GM21825 (cell line): ENCODE measurements at regions not wholly inside any gene's neighbourhood (a gene's known extent, or its start where the extent isn't known, plus 50 kb on each side); places are given as distances from the start of the nearest gene placed in this dataset.

Experiments used
- ATAC-seq: cut with Tn5 transposase; IDR thresholded peaks from one replicate; pipeline ENCODE4 v1.9.1; 2021; ENCODE audit warnings: mild to moderate bottlenecking, moderate library complexity; ENCODE audit not compliant: unreplicated experiment

DNA sequence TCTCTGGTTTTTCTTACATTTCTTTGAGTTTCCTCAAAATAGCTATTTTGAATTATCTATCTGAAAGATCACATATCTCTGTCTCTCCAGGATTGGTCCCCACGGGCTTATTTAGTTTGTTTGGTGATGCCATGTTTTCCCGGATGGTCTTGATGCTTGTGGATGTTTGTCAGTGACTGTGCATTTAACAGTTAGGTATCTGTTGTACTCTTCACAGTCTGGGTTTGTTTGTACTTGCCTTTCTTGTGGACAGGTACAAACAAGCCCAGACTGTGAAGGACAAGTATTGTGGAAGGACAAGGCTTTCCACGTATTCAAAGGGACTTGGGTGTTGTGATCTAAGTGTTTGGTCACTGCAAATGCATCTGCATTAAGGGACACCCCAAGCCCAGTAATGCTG lies 49.9 kb upstream of the TOP1 start:
- no peak for ATAC-seq
